ENCODE measurements at regions not wholly inside any gene's neighbourhood (a gene's known extent, or its start where the extent isn't known, plus 50 kb on each side); places are given as distances from the start of the nearest gene placed in this dataset.

- TF ChIP-seq CTCF (IDR thresholded peaks at IDR 0.05; ENCODE audit: low read depth, low read length) (no peak), EZH2phosphoT487 (IDR thresholded peaks at IDR 0.05; ENCODE audit: low read depth) (no peak)
Measured at GRCh38 chr4:126431049-126431448, 1116.3 kb downstream of the FAT4 start.
